Skeletal muscle satellite cell (primary cell): ENCODE measurements at regions not wholly inside any gene's neighbourhood (a gene's known extent, or its start where the extent isn't known, plus 50 kb on each side); places are given as distances from the start of the nearest gene placed in this dataset.
"Not testable (repeated sequence)": the region's sequence is repeated elsewhere in the genome, so short reads cannot be mapped to it uniquely, and the experiment has no call there.

Experiments used
- H3K27me3 ChIP-seq: 2 replicates; pipeline ENCODE4 v1.7.0; 2013; ENCODE audit warnings: low read length; ENCODE audit not compliant: control insufficient read depth, insufficient read depth
- H3K36me3 ChIP-seq: 2 replicates; pipeline ENCODE4 v1.7.0; 2013; ENCODE audit warnings: mild to moderate bottlenecking, control low read depth, low read length; ENCODE audit not compliant: insufficient read depth
- H3K4me1 ChIP-seq: 2 replicates; pipeline ENCODE4 v1.7.0; 2013; ENCODE audit warnings: low read length; ENCODE audit not compliant: control insufficient read depth, insufficient read depth
- H3K4me2 ChIP-seq: 2 replicates; pipeline ENCODE4 v1.7.0; 2013; ENCODE audit warnings: mild to moderate bottlenecking, low read length
- H3K4me3 ChIP-seq: 2 replicates; pipeline ENCODE4 v1.7.0; 2013; ENCODE audit warnings: low read length
- H3K9ac ChIP-seq: 2 replicates; pipeline ENCODE4 v1.7.0; 2013; ENCODE audit warnings: mild to moderate bottlenecking, low read depth, low read length, moderate library complexity
- H3K9me3 ChIP-seq: replicated peaks from 2 replicates; pipeline ENCODE4 v1.7.0; 2013; ENCODE audit warnings: mild to moderate bottlenecking, control low read depth, low read length

- no peak overlapping the region for H3K4me3 ChIP-seq
- no peak overlapping the region for H3K4me2 ChIP-seq
- no peaks in the 10 kb centered on the region for H3K4me1 ChIP-seq
- H3K9ac ChIP-seq = no peak overlapping the region
- no peaks in the 10 kb centered on the region for H3K9me3 ChIP-seq
- H3K27me3 ChIP-seq = no peaks in the 10 kb centered on the region
- H3K36me3 ChIP-seq = no peaks in the 10 kb centered on the region
Observed at GRCh38 chr7:4319280-4319679, 362.8 kb upstream of the FOXK1 start.

DNA sequence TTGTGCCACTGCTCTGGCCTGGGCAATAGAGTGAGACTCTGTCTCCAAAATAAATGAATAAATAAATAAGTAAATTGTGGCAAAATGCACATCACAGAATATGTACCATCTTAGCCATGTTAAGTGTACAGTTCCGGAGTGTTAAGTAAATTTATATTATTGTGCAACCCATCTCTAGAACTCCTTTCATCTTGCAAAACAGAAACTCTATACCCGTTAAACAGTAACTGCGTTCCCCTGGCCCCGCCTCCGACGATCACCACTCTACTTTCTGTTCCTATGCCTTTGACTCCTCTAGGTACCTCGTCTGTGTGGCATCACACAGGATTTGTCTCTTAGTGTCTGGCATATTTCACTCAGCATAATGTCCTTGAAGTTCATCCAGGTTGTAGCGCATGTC is 356.4 kb upstream of the FOXK1 start:
- Histone ChIP-seq H3K4me1 (no peaks in the 10 kb centered on the region), H3K4me2 (no peak overlapping the region), H3K4me3 (no peak overlapping the region), H3K9me3 (no peaks in the 10 kb centered on the region), H3K27me3 (no peaks in the 10 kb centered on the region), H3K9ac (no peak overlapping the region), H3K36me3 (no peaks in the 10 kb centered on the region)

DNA sequence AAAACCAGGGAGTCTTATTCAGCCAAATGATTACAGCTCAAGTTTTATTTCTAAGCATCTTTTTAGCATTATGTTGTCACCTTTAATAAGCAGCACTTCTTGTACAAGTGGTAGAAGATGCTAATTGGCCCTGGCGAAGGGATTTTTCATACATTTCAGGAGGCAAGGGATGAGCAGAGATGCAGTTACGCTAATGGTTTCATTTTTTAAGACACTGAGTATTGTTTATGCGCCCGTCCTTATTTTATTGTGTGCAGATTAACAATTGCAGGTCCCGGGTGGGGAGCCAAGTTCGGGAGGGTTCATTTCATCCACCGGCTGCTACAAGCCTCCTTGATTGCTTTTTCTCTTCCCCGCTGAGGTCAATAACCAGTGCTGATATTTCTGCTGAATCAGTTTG is 350.4 kb upstream of the FOXK1 start:
- no peak overlapping the region for H3K9ac ChIP-seq
- H3K4me2 ChIP-seq = no peak overlapping the region
- H3K4me3 ChIP-seq = no peak overlapping the region
- H3K27me3 ChIP-seq = no peaks in the 10 kb centered on the region
- no peaks in the 10 kb centered on the region for H3K4me1 ChIP-seq
- no peaks in the 10 kb centered on the region for H3K36me3 ChIP-seq
- no peaks in the 10 kb centered on the region for H3K9me3 ChIP-seq

- Histone ChIP-seq H3K4me2 (no peak overlapping the region), H3K4me3 (no peak overlapping the region), H3K27me3 (no peaks in the 10 kb centered on the region), H3K9me3 (no peaks in the 10 kb centered on the region), H3K36me3 (no peaks in the 10 kb centered on the region), H3K9ac (no peak overlapping the region), H3K4me1 (no peaks in the 10 kb centered on the region)
Observed at GRCh38 chr7:4338556-4338955, 343.5 kb upstream of the FOXK1 start.

GRCh38 chr7:4343272-4344247 is 338.5 kb upstream of the FOXK1 start:
- H3K9me3 ChIP-seq = no peaks in the 10 kb centered on the region
- H3K4me1 ChIP-seq = no peaks in the 10 kb centered on the region
- H3K4me3 ChIP-seq = no peak overlapping the region
- H3K9ac ChIP-seq = no peak overlapping the region
- H3K27me3 ChIP-seq = no peaks in the 10 kb centered on the region
- no peak overlapping the region for H3K4me2 ChIP-seq
- H3K36me3 ChIP-seq = no peaks in the 10 kb centered on the region

DNA sequence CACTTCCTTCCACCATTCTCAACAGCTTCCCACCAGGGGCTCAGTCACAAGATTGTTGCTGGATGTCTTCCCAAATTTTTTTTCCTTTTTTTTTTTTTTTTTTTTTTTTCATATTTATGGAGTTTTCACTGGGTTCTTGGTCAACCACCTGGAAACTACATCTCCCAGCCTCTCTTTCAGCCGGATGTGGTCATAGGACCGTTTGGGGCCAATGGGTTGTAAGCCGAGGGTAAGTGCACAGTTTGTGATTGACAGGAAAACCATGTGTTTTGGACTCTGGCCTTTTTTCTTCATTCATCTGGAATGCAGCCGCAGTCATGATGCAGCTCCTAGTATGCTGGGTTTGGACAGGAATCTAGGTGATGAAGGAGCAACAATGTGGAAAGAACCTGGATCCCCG is 337.1 kb upstream of the FOXK1 start:
- H3K27me3 ChIP-seq = no peaks in the 10 kb centered on the region
- H3K9ac ChIP-seq = no peak overlapping the region
- no peaks in the 10 kb centered on the region for H3K36me3 ChIP-seq
- H3K9me3 ChIP-seq = no peaks in the 10 kb centered on the region
- no peaks in the 10 kb centered on the region for H3K4me1 ChIP-seq
- H3K4me3 ChIP-seq = no peak overlapping the region
- H3K4me2 ChIP-seq = no peak overlapping the region

- no peak overlapping the region for H3K9ac ChIP-seq
- H3K4me1 ChIP-seq = no peaks in the 10 kb centered on the region
- no peak overlapping the region for H3K4me3 ChIP-seq
- no peaks in the 10 kb centered on the region for H3K9me3 ChIP-seq
- no peak overlapping the region for H3K4me2 ChIP-seq
- no peaks in the 10 kb centered on the region for H3K27me3 ChIP-seq
- H3K36me3 ChIP-seq = no peaks in the 10 kb centered on the region
Observed at GRCh38 chr7:4352069-4352468, 330.0 kb upstream of the FOXK1 start.

- no peak overlapping the region for H3K9ac ChIP-seq
- H3K4me1 ChIP-seq = no peaks in the 10 kb centered on the region
- H3K4me2 ChIP-seq = no peak overlapping the region
- H3K27me3 ChIP-seq = no peaks in the 10 kb centered on the region
- H3K4me3 ChIP-seq = no peak overlapping the region
- H3K9me3 ChIP-seq = no peaks in the 10 kb centered on the region
- no peaks in the 10 kb centered on the region for H3K36me3 ChIP-seq
Observed at GRCh38 chr7:4361774-4362173, 320.3 kb upstream of the FOXK1 start.

- Histone ChIP-seq H3K9me3 (peaks cover 2% of the 10 kb centered on the region), H3K27me3 (no peaks in the 10 kb centered on the region), H3K36me3 (no peaks in the 10 kb centered on the region), H3K9ac (no peak overlapping the region), H3K4me1 (no peaks in the 10 kb centered on the region), H3K4me2 (no peak overlapping the region), H3K4me3 (no peak overlapping the region)
Observed at GRCh38 chr7:4383584-4383983, 298.5 kb upstream of the FOXK1 start.

GRCh38 chr7:4386190-4386589 is 295.9 kb upstream of the FOXK1 start:
- H3K27me3 ChIP-seq = no peaks in the 10 kb centered on the region
- no peaks in the 10 kb centered on the region for H3K9me3 ChIP-seq
- H3K4me3 ChIP-seq = no peak overlapping the region
- H3K4me2 ChIP-seq = no peak overlapping the region
- H3K4me1 ChIP-seq = no peaks in the 10 kb centered on the region
- no peak overlapping the region for H3K9ac ChIP-seq
- no peaks in the 10 kb centered on the region for H3K36me3 ChIP-seq

DNA sequence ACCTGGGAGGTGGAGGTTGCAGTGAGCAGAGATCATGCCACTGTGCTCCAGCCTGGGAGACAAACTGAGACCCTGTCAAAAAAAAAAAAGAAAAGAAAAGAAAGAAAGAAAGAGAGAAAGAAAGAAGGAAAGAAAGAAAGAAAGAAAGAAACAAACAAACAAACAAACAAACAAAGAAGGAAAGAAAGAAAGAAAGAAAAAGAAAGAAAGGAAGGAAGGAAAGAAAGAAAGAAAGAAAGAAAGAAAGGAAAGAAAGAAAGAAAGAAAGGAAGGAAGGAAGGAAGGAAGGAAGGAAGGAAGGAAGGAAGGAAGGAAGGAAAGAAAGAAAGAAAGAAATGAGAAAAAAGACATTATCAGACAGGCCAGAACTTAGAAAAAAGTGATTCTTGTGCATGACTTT is 291.0 kb upstream of the FOXK1 start:
- H3K4me1 ChIP-seq, H3K36me3 ChIP-seq, H3K4me2 ChIP-seq, H3K27me3 ChIP-seq, H3K4me3 ChIP-seq, H3K9me3 ChIP-seq, H3K9ac ChIP-seq: not testable (repeated sequence)

DNA sequence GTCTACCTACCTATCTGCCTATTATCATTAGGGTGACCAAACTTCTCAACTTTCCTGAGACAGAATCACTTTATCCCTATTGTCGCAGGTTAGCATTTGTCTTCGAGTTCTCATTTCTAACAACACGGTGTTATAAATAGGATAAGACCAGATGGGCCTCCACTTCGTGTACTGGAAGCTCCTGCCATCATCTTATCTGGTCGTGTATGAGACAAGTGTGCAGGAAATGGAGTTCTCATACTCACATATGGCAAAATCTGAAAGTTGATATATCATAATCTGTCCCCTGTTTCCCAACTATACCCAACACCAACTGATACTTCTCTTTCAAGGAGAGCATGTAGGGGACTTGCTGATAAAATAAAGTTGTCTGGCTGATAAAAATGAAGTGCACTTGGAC is 287.4 kb upstream of the FOXK1 start:
- no peaks in the 10 kb centered on the region for H3K36me3 ChIP-seq

More for the DNA sequence above, 287.4 kb upstream of the FOXK1 start:
- no peak overlapping the region for H3K9ac ChIP-seq
- no peaks in the 10 kb centered on the region for H3K4me1 ChIP-seq
- H3K27me3 ChIP-seq = no peaks in the 10 kb centered on the region
- H3K9me3 ChIP-seq = no peaks in the 10 kb centered on the region
- H3K4me3 ChIP-seq = no peak overlapping the region
- H3K4me2 ChIP-seq = no peak overlapping the region
